Endothelial cell of umbilical vein (primary cell): ENCODE measurements at regions not wholly inside any gene's neighbourhood (a gene's known extent, or its start where the extent isn't known, plus 50 kb on each side); places are given as distances from the start of the nearest gene placed in this dataset.

ENCODE experiments used
- EZH2 ChIP-seq: IDR thresholded peaks from 2 replicates; pipeline ENCODE4 v1.6.1; 2012; ENCODE audit warnings: borderline replicate concordance, low read depth, mild to moderate bottlenecking, moderate library complexity, low read length, inconsistent platforms; ENCODE audit not compliant: severe bottlenecking
- MYC ChIP-seq: IDR thresholded peaks from one replicate; pipeline ENCODE4 v1.6.1; 2011; ENCODE audit warnings: mild to moderate bottlenecking, low read depth, low read length
- POLR2A ChIP-seq: IDR thresholded peaks from 2 replicates; pipeline ENCODE4 v1.6.1; 2012; ENCODE audit warnings: low read depth, mild to moderate bottlenecking, control low read depth, low read length
- POLR2AphosphoS5 ChIP-seq: IDR thresholded peaks from 2 replicates; pipeline ENCODE4 v1.6.1; 2012; ENCODE audit warnings: low read depth, mild to moderate bottlenecking, control low read depth, low read length, moderate library complexity; ENCODE audit not compliant: insufficient read depth

GRCh38 chr3:40851836-40852235 lies 327.1 kb downstream of the ZNF621 start:
- TF ChIP-seq POLR2A = no peak
- TF ChIP-seq EZH2 = no peak
- no peak for TF ChIP-seq MYC
- TF ChIP-seq POLR2AphosphoS5 = no peak
